Frontal cortex (tissue), 3 donors: ENCODE measurements at regions not wholly inside any gene's neighbourhood (a gene's known extent, or its start where the extent isn't known, plus 50 kb on each side); places are given as distances from the start of the nearest gene placed in this dataset.
A peak's percentile ranks its signal among the peaks of the same experiment; 100 is the strongest.

Experiments
- DNase-seq, 2 donors: peaks; one replicate each; pipeline ENCODE4 v3.0.0; 2012; ENCODE audit warnings: low spot score in 2 of 2
- FAIRE-seq: peaks from 2 replicates; lab custom pipeline; 2012; peaks lifted over from hg19 to GRCh38; lab: Jason Lieb, UNC
- donor health status: control.
- donor health status: control.
- donor health status: control.

- no peak for DNase-seq
- no peak for FAIRE-seq
Observed at GRCh38 chr5:93322974-93323860, 257.8 kb downstream of the NR2F1-AS1 start.

- DNase-seq: no peak
- FAIRE-seq: no peak
Observed at GRCh38 chr5:93320920-93321445, 260.0 kb downstream of the NR2F1-AS1 start.

- FAIRE-seq: no peak
- no peak for DNase-seq
Observed at GRCh38 chr5:93313672-93314071, 267.3 kb downstream of the NR2F1-AS1 start.

- DNase-seq: no peak
- no peak for FAIRE-seq
Observed at GRCh38 chr5:93311881-93312280, 269.1 kb downstream of the NR2F1-AS1 start.

- DNase-seq (no peak), FAIRE-seq (no peak)
Observed at GRCh38 chr5:93307557-93307956, 273.5 kb downstream of the NR2F1-AS1 start.

- FAIRE-seq (no peak), DNase-seq (no peak)
Observed at GRCh38 chr5:93305984-93306383, 275.0 kb downstream of the NR2F1-AS1 start.

- FAIRE-seq: no peak
Observed at GRCh38 chr5:93304456-93305250, 276.4 kb downstream of the NR2F1-AS1 start.

GRCh38 chr5:93303291-93303691, 277.7 kb downstream of the NR2F1-AS1 start:
- FAIRE-seq (no peak), DNase-seq (no peak)

More at GRCh38 chr5:93304456-93305250, 276.4 kb downstream of the NR2F1-AS1 start:
- DNase-seq: no peak

GRCh38 chr5:93302711-93303110, 278.3 kb downstream of the NR2F1-AS1 start:
- FAIRE-seq (no peak), DNase-seq (no peak)

GRCh38 chr5:93300945-93301344, 280.1 kb downstream of the NR2F1-AS1 start:
- FAIRE-seq (no peak), DNase-seq (no peak)

GRCh38 chr5:93300309-93300923, 280.6 kb downstream of the NR2F1-AS1 start:
- FAIRE-seq (no peak), DNase-seq (no peak)

- FAIRE-seq (no peak), DNase-seq (no peak)
Observed at GRCh38 chr5:93299681-93300308, 281.2 kb downstream of the NR2F1-AS1 start.

- DNase-seq: no peak
- FAIRE-seq: no peak
Observed at GRCh38 chr5:93297116-93297515, 283.9 kb downstream of the NR2F1-AS1 start.

- DNase-seq (no peak), FAIRE-seq (no peak)
Observed at GRCh38 chr5:93296338-93296737, 284.7 kb downstream of the NR2F1-AS1 start.

- FAIRE-seq: peak; percentile 52
- no peak for DNase-seq
Observed at GRCh38 chr5:93294996-93295395, 286.0 kb downstream of the NR2F1-AS1 start.

- FAIRE-seq: no peak
- no peak for DNase-seq
Observed at GRCh38 chr5:93294199-93294598, 286.8 kb downstream of the NR2F1-AS1 start.

- DNase-seq (no peak), FAIRE-seq (no peak)
Observed at GRCh38 chr5:93289942-93290341, 291.1 kb downstream of the NR2F1-AS1 start.

GRCh38 chr5:93285461-93285860, 295.6 kb downstream of the NR2F1-AS1 start:
- no peak for DNase-seq
- FAIRE-seq: no peak

- FAIRE-seq (no peak), DNase-seq (no peak)
Observed at GRCh38 chr5:93281980-93282772, 298.8 kb downstream of the NR2F1-AS1 start.
